HepG2 (cell line): ENCODE measurements at regions not wholly inside any gene's neighbourhood (a gene's known extent, or its start where the extent isn't known, plus 50 kb on each side); places are given as distances from the start of the nearest gene placed in this dataset.

Experiments used
- CTCF ChIP-seq: sonication (generic); formaldehyde crosslinking; IDR thresholded peaks from 2 replicates; pipeline ENCODE4 v1.5.0; 2020; ENCODE audit warnings: mild to moderate bottlenecking, missing genetic modification reagents, moderate library complexity
- ESRRA ChIP-seq: sonication (generic); formaldehyde crosslinking; IDR thresholded peaks from 2 replicates; pipeline ENCODE4 v1.5.1; 2020; ENCODE audit warnings: mild to moderate bottlenecking, low read depth, missing genetic modification reagents
- FOXK2 ChIP-seq: fragments of 450-650 bp; IDR thresholded peaks from 2 replicates; pipeline ENCODE4 v1.6.1; 2016
- GFI1 ChIP-seq: sonication (generic); formaldehyde crosslinking; IDR thresholded peaks from 2 replicates; pipeline ENCODE4 v1.5.0; 2020; ENCODE audit warnings: missing genetic modification reagents, mild to moderate bottlenecking, borderline replicate concordance
- HOXA7 ChIP-seq: sonication (generic); formaldehyde crosslinking; IDR thresholded peaks from 2 replicates; pipeline ENCODE4 v1.8.1; 2022; ENCODE audit warnings: mild to moderate bottlenecking, missing genetic modification reagents, moderate library complexity
- MAX ChIP-seq: IDR thresholded peaks from 2 replicates; pipeline ENCODE4 v1.6.1; 2012; ENCODE audit warnings: inconsistent platforms
- POLR2A ChIP-seq, 2 experiments: IDR thresholded peaks; 2 replicates each; pipeline ENCODE4 v1.6.1; 2011; ENCODE audit warnings: low read depth in 2 of 2, low read length in 2 of 2, mild to moderate bottlenecking in 1 of 2, moderate library complexity in 1 of 2; ENCODE audit not compliant: insufficient read depth in 1 of 2
- SUZ12 ChIP-seq: fragments of 150-350 bp; IDR thresholded peaks from 2 replicates; pipeline ENCODE4 v1.6.1; 2014; ENCODE audit warnings: low read depth, low read length
- ZNF331 ChIP-seq: sonication (generic); formaldehyde crosslinking; IDR thresholded peaks from 2 replicates; pipeline ENCODE4 v1.4.0; 2020; ENCODE audit warnings: missing genetic modification reagents
- ZNF354B ChIP-seq: sonication (generic); formaldehyde crosslinking; IDR thresholded peaks from 2 replicates; pipeline ENCODE4 v1.8.0; 2022; ENCODE audit warnings: mild to moderate bottlenecking, missing genetic modification reagents

DNA sequence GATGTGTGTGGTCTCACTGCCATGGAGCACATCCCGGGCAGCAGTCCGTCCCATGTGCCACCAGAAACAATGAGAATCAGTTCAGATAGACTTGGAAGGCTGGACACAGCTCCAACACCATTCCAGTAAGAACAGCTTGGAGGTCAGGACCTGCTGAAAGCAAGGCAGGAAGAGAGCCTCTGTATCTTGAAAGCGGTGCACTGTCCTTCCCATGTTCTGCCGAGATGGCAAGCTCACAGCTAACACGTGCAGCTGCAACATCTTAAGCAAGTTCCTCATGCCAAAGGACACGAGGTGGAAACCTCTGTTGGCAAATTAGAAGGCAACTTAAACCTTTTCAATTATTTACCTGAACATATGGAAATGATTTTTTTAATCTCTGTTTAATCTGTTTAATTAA lies 175.4 kb downstream of the DLEU7 start:
- TF ChIP-seq MAX: no peak
- TF ChIP-seq SUZ12: no peak
- no peak for TF ChIP-seq POLR2A (IDR thresholded peaks at IDR 0.05; ENCODE audit: insufficient read depth in 1 of 2, low read depth in 2 of 2, low read length in 2 of 2)
- TF ChIP-seq HOXA7 (CRISPR knock-in tag): no peak
- no peak for TF ChIP-seq GFI1
- no peak for TF ChIP-seq FOXK2
- no peak for TF ChIP-seq ZNF331 (CRISPR knock-in tag)
- TF ChIP-seq CTCF (CRISPR knock-in tag): no peak
- TF ChIP-seq ESRRA (CRISPR knock-in tag): no peak
- no peak for TF ChIP-seq ZNF354B (CRISPR knock-in tag)
